ELR (cell line): ENCODE measurements at regions not wholly inside any gene's neighbourhood (a gene's known extent, or its start where the extent isn't known, plus 50 kb on each side); places are given as distances from the start of the nearest gene placed in this dataset.
A peak's percentile ranks its signal among the peaks of the same experiment; 100 is the strongest.

Source experiments
- DNase-seq: peaks from one replicate; pipeline ENCODE4 v3.0.0-alpha.2; 2015; ENCODE audit warnings: low read depth

GRCh38 chr9:88692827-88693226 is 157.8 kb downstream of the NXNL2 start:
- no peak for DNase-seq

DNA sequence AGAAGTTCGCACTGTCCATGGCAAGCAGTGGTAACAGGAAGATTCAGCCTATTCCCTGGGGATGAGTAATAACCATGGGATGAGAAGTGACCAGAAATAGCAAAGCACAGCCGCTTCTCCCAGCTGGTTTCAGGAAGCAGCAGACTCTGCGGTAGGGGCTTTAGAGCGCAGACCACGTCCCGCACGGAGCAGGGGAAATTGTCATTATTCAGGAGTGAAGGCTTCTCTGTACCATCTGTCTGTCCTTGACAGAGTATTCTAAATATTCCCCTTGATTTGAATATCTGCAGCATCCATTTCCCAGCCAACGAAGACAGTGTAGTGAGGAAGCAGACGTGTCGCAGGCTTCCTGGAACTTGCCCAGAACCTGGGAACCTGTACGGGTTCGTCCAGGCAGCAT is 159.6 kb downstream of the NXNL2 start:
- DNase-seq = peak; percentile 61

- DNase-seq = no peak
These were observed 161.5 kb downstream of the NXNL2 start for GRCh38 chr9:88696501-88696900.

- DNase-seq = no peak
These were observed 162.9 kb downstream of the NXNL2 start for GRCh38 chr9:88697764-88698432.

GRCh38 chr9:88702985-88703384 is 168.0 kb downstream of the NXNL2 start:
- no peak for DNase-seq

DNA sequence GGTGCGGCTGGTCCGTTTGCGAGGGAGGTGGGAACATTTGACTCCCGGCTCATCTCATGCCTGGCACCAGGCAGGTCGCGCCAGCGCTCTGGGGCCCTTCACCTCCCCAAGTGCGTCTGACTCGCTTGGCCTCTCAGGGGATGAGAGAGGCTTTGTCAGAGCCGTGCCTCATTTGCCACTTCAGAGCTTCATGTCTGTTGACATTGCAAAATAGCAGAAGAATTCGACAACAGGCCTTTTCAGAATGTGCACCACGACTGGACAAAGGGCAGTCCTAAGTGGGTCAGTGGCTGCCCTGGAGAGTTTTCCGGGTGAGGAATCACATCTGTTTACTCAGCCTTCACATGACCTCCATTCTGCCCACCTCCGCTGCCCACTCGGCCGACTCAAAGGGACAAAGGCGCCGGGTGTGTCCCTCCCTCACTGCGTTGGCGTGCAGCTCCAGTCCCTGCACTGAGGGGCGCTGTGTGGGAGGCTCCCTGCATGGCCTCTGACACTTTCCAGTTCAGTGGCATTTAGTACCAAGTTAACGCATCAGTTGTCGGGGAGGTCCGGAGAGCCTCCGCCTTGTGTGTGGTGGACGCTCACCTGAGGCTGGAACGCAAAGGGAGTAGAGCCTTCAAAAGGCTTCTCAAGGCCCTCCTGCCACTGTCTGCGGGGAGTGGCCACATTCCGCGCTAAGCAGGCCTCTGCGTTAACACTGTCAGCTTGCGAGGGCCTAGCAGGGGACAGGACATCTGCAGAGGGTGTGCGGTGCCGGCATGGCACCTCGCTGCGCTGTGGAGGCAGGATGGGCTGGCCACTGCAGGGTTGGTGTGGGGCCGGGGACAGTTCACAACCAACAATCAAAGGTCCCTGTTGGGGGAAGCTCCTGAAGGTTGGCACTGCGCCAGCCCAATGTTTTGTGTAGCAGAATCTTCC is 171.5 kb downstream of the NXNL2 start:
- no peak for DNase-seq

DNA sequence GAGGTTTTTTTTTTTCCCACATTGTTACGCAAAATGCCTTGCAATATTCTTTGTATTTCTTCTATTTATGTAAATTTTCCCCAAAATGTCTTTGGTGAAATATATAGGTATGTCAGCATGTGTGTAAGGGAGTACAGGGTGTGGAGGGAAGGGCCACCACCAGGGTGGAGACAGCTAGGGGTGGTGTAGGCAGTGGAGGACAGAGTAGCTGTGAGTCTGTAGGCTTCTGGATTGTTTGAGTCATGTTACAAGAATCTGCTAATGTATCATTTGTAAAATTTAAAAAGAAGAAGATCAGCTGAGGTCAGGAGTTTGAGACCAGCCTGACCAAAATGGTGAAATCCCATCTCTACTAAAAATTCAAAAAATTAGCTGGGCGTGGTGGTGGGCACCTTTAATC is 175.5 kb downstream of the NXNL2 start:
- DNase-seq = peak; percentile 26

- no peak for DNase-seq
These were observed 176.7 kb downstream of the NXNL2 start for GRCh38 chr9:88711719-88712118.

- no peak for DNase-seq
These were observed 177.5 kb downstream of the NXNL2 start for GRCh38 chr9:88712484-88712883.

DNA sequence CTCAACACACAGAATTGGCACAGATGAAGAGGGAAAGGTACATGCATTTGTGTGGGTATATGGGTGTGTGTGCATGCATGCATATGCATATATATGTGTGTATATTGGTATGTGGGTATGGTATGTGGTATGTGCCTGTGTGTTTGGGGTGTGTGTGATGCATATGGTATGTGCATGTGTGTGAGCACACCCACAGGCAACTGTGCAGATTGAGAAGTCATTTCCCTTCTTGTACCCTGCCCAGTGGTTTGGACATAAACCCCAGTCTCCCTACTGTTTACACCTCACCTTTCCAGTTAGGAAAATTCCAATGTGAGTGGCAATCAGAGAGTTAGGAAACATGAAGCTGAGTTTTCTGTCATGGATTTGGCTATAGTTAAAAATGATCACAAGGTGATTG is 178.0 kb downstream of the NXNL2 start:
- DNase-seq = no peak

DNA sequence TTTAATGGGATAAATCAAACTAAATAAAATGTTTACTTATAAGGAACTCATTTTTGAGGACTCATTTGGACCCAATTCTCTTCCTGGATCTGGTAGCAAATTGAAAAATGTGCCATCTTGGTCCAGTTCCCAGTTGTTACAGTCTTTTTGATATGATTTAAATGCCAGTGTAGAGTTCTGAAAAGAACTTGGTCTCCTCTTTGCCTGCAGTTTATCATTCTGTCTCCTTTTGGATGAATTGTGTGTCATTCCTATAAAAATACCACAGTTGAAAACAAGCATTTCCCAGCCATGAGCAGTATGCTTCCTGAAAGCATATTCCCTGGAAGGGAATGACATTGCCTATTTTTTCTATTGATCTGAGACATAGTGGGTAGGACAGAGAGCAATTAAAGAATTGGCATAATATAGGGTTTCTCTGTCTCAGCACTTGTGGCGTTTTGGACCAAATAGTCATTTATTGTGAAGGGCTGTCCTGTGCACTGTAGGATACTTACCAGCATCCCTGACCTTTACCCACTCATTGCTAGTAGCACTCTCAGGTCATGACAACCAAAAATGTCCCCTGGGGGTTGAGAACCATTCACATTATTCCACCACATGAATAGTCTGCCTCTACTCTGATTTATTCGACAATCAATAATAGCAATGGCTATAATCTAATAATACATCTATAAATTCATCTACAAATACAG is 181.8 kb downstream of the NXNL2 start:
- peak; percentile 17 for DNase-seq

- no peak for DNase-seq
These were observed 186.0 kb downstream of the NXNL2 start for GRCh38 chr9:88721025-88721424.

DNA sequence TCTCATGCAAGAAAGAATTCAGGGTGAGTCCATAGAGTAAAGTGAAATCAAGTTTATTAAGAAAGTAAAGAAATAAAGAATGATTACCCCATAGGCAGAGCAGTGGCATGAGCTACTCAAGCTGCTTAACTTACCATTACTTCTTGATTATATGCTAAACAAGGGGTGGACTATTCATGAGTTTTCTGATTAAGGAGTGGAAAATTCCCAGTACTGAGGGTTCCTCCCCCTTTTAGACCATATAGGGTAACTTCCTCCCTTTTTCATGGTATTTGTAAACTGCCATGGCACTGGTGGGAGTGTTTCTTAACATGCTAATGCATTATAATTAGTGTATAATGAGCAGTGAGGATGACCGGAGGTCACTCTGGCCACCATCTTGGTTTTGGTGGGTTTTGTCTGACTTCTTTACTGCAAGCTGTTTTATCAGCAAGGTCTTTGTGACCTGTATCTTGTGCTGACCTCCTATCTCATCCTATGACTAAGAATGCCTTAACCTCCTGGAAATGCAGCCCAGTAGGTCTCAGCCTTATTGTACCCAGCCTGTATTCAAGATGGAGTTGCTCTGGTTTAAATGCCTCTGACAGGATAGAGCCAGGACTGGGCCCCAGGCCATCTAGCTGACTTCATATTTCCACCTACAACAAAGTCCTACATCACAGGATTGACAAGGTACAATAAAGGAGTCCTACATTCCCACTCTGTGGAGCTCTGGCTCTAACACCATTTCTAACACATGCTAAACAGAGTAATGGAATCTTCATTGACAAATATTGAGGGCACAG is 186.7 kb downstream of the NXNL2 start:
- DNase-seq = no peak

- DNase-seq = peak; percentile 52
These were observed 187.8 kb downstream of the NXNL2 start for GRCh38 chr9:88722753-88723152.

DNA sequence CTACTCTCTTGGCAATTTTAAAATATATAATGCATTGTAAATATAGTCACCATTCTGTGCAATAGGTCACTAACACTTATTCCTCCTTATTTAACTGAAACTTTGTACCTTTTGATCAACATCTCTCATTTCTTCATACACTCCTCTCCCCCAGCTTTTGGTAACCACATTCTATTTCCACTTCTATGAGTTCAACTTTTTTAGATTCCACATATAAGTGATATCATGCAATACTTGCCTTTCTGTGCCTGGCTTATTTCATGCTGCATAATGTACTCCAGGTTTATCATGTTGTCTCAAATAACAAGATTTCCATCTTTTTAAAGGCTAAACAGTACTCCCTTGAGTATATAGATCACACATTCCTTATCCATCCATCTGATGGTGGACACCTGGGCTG is 188.8 kb downstream of the NXNL2 start:
- no peak for DNase-seq

DNA sequence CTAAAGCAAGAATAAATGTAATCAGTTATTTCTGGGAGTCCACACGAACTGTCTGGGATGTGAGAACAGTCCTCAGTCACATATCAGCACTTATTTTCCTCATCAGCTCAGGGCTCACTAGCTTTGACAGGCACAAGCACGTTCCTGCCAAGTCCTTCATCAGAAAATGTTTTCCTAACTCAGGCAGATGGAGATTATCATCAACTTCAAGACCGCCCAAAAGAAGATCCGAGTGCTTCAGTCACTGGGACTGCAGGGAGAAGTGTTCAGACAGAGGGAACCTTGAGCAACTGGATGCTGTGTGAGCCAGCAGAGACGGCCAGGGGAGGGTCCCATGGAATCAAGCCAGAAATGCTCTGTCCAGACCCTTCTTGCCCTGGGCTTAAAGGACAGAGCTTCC is 189.4 kb downstream of the NXNL2 start:
- DNase-seq = no peak

DNA sequence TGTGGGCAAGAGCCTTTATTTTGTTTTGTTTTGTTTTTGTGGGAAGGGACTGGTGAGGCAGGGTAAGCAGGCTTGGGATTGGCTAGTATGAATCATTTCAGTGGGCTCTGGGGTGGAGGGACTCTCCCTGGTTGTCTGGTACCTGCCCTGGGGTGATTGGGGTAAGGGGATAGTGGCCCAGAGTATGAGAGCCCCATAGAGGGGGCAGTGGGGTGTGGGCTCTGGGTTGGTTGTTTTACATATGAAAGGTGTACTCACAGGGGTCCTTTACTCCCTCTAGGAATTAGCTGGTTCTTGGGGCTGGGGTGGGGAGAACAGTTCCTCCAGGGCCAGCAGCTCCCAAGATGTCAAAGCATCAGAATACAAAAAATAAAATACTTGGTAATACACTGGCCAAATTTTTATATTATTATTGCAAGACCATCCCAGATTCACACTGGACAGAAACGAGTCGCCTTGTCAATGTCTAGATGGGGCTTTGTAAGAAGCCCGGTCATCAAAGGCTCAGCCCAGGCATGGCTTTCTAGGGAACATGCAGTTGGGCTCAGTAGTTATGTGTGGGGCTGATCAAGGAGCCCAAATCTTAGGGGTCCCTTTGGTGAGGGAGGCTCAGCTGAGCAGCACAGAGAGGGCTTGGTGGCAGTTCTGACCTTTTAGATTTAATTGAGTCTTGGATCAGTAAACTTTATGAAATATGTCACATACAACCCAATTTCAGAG is 190.5 kb downstream of the NXNL2 start:
- no peak for DNase-seq

GRCh38 chr9:88726803-88727202 is 191.8 kb downstream of the NXNL2 start:
- DNase-seq = no peak

- DNase-seq = no peak
These were observed 195.8 kb downstream of the NXNL2 start for GRCh38 chr9:88730780-88731179.

- peak; percentile 14 for DNase-seq
These were observed 197.2 kb downstream of the NXNL2 start for GRCh38 chr9:88732128-88732527.

DNA sequence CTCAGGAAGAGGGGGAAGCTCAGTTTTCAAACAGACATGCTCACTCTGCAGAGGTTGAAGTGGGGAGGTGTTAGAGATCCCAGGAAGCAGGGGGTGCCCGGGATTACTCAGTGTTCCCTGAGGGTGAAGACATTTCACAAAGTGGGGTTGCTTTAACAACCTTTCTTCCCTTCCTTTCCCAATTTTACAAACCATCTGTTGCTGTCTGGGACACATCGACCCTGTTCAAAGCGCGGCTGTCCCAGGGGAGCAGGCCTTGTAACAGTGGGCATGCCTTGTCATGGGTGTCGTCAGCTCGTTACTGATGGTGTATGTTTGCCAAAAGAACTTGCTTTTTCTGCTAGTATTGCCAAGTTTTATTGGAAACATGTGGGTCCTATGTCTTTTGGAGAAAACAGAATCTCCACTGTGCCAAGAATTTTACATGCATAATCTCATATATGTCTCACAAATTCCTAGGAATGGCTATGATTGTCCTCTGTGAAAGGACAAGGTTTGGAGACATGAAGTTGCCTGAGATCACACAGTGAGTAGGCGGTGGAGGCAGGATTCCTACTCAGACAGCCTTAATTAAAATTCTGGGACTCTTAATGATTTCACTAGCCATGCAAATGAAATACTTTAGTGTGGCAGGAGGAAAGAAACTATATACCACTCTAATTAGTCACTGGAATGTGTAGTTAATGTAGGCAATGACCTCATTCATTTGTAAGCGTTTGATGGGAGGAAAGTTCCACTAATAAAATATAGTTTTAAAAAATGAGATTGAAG is 198.9 kb downstream of the NXNL2 start:
- DNase-seq = peak; percentile 75
